OCI-LY3 (cell line): ENCODE measurements at regions not wholly inside any gene's neighbourhood (a gene's known extent, or its start where the extent isn't known, plus 50 kb on each side); places are given as distances from the start of the nearest gene placed in this dataset.

Experiments used
- EZH2phosphoT487 ChIP-seq: fragments of 200-600 bp; shearing (Covaris generic); IDR thresholded peaks from 2 replicates; pipeline ENCODE4 v1.6.1; 2018; ENCODE audit warnings: antibody characterized with exemption, mixed run types, low read depth
- TF ChIP-seq, protein P1 (sequence below): fragments of 200-600, 300-600 bp; sonication (generic); IDR thresholded peaks from 2 replicates; pipeline ENCODE4 v1.5.1; 2014; ENCODE audit warnings: antibody characterized with exemption, low read length, low read depth

DNA sequence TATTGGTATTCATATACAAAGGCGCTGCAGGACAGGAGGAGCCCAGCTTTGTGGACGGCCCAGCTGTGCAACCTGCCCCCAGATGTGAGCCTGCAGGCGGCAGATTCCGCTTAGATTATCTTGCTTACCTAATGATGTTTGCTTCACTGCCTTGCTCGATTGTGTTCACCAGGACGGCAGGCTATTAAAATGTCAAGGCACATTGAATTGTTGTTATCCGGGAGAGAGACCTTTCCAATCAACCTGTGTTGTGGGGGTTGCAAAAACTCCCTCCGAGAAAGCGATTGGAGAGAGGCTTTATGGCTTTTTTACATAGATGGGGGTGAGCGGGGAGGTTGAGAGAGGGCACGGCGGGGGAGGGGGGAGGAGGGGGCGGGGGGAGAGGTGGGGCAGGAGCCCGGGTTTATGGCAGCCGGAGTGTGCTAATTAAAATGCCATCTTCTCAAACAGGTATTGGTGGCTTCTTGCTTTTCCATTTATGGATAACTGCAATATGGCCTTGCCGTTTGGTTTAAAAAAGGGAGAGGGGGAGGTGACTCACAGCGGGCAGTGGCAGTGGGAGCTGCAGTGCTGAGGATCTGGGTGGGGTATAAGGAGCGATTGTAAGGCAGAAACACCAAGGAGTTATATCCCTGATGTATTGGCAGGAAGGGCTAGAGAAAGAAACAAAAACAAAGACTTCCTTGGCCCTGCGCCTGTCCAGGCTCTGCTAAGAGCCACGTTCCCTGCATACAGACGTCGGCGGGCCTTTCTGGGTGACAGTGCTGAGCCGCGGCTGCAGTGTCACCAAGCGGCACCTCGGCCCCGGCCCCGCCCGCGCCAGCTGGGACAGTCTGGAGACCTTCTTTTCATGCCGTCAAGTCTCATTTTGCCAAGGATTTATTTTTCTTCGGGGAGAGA, 97.2 kb downstream of the INSIG2 start:
- TF ChIP-seq, protein P1, sequence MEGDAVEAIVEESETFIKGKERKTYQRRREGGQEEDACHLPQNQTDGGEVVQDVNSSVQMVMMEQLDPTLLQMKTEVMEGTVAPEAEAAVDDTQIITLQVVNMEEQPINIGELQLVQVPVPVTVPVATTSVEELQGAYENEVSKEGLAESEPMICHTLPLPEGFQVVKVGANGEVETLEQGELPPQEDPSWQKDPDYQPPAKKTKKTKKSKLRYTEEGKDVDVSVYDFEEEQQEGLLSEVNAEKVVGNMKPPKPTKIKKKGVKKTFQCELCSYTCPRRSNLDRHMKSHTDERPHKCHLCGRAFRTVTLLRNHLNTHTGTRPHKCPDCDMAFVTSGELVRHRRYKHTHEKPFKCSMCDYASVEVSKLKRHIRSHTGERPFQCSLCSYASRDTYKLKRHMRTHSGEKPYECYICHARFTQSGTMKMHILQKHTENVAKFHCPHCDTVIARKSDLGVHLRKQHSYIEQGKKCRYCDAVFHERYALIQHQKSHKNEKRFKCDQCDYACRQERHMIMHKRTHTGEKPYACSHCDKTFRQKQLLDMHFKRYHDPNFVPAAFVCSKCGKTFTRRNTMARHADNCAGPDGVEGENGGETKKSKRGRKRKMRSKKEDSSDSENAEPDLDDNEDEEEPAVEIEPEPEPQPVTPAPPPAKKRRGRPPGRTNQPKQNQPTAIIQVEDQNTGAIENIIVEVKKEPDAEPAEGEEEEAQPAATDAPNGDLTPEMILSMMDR: peak; percentile 39
- TF ChIP-seq EZH2phosphoT487: no peak
